Activated CD8-positive, alpha-beta T cell treated with anti-CD3 and anti-CD28 coated beads for 36 hours (primary cell): ENCODE measurements at regions not wholly inside any gene's neighbourhood (a gene's known extent, or its start where the extent isn't known, plus 50 kb on each side); places are given as distances from the start of the nearest gene placed in this dataset.

Experiments used
- ATAC-seq: fragments of 200-7000 bp; cut with Tn5 transposase; one replicate; pipeline ENCODE4 v1.10.0; 2021; ENCODE audit warnings: mild to moderate bottlenecking, moderate library complexity
- CTCF ChIA-PET: fragments of 350-600 bp; sonication (Branson Sonifier 250); formaldehyde crosslinking; loops from one replicate; lab custom pipeline; 2021; ENCODE audit warnings: antibody characterized with exemption; lab: Charles Lee
- POLR2A ChIA-PET: fragments of 350-600 bp; sonication (Branson Sonifier 250); formaldehyde crosslinking; loops from one replicate; lab custom pipeline; 2021; ENCODE audit warnings: antibody characterized with exemption; lab: Charles Lee
- DNase-seq: peaks from one replicate; pipeline ENCODE4 v3.0.0-alpha.2; 2020
- H3K27ac Mint-ChIP-seq: one replicate; pipeline ENCODE4 v1.8.0; 2021; ENCODE audit warnings: mild to moderate bottlenecking, mixed read lengths
- H3K27me3 Mint-ChIP-seq: one replicate; pipeline ENCODE4 v1.8.0; 2021; ENCODE audit warnings: mixed read lengths
- H3K36me3 Mint-ChIP-seq: one replicate; pipeline ENCODE4 v1.8.0; 2021; ENCODE audit warnings: low read depth, mixed read lengths
- H3K4me1 Mint-ChIP-seq: one replicate; pipeline ENCODE4 v1.8.0; 2021; ENCODE audit warnings: low read depth, mixed read lengths
- H3K4me3 Mint-ChIP-seq: one replicate; pipeline ENCODE4 v1.8.0; 2021; ENCODE audit warnings: mild to moderate bottlenecking, moderate library complexity, mixed read lengths
- H3K9me3 Mint-ChIP-seq: one replicate; pipeline ENCODE4 v1.8.0; 2021; ENCODE audit warnings: mixed read lengths
- intact Hi-C: fragments of 100-400 bp; cut with micrococcal nuclease; formaldehyde crosslinking; loops from one replicate; pipeline ENCODE4 v1.10.0; 2022
- TF ChIP-seq, protein P1 (sequence below): fragments of 200-600 bp; IDR thresholded peaks from one replicate; pipeline ENCODE4 v1.8.0; 2022; ENCODE audit warnings: antibody characterized with exemption, mild to moderate bottlenecking

- Mint-ChIP-seq H3K9me3 (peaks cover 5% of the 10 kb centered on the region), H3K4me3 (no peak overlapping the region), H3K36me3 (no peaks in the 10 kb centered on the region), H3K27ac (no peak overlapping the region), H3K27me3 (peaks cover 13% of the 10 kb centered on the region), H3K4me1 (no peaks in the 10 kb centered on the region)
- ATAC-seq (no peak), DNase-seq (no peak)
- CTCF ChIA-PET: no interaction called here
- intact Hi-C loops: no loop called here
- POLR2A ChIA-PET: no interaction called here
- TF ChIP-seq, protein P1, sequence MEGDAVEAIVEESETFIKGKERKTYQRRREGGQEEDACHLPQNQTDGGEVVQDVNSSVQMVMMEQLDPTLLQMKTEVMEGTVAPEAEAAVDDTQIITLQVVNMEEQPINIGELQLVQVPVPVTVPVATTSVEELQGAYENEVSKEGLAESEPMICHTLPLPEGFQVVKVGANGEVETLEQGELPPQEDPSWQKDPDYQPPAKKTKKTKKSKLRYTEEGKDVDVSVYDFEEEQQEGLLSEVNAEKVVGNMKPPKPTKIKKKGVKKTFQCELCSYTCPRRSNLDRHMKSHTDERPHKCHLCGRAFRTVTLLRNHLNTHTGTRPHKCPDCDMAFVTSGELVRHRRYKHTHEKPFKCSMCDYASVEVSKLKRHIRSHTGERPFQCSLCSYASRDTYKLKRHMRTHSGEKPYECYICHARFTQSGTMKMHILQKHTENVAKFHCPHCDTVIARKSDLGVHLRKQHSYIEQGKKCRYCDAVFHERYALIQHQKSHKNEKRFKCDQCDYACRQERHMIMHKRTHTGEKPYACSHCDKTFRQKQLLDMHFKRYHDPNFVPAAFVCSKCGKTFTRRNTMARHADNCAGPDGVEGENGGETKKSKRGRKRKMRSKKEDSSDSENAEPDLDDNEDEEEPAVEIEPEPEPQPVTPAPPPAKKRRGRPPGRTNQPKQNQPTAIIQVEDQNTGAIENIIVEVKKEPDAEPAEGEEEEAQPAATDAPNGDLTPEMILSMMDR: no peak
These were observed 84.2 kb upstream of the ADRA1B start for GRCh38 chr5:159832073-159832472.

- Mint-ChIP-seq H3K27me3 (peaks cover 13% of the 10 kb centered on the region), H3K4me3 (no peak overlapping the region), H3K36me3 (no peaks in the 10 kb centered on the region), H3K4me1 (no peaks in the 10 kb centered on the region), H3K27ac (no peak overlapping the region), H3K9me3 (peaks cover 5% of the 10 kb centered on the region)
- intact Hi-C loops: no loop called here
- CTCF ChIA-PET: interaction anchor here (0.6 kb wide), 1 partner anchor 66 kb away, joined by 3 read pairs; no protein-coding TSS in a partner anchor
- DNase-seq: no peak
- POLR2A ChIA-PET: no interaction called here
- TF ChIP-seq, protein P1: no peak
- no peak for ATAC-seq
These were observed 83.2 kb upstream of the ADRA1B start for GRCh38 chr5:159833088-159833487.

- H3K27me3 Mint-ChIP-seq: peaks cover 13% of the 10 kb centered on the region
- TF ChIP-seq, protein P1: no peak
- H3K4me3 Mint-ChIP-seq: no peak overlapping the region
- ChIA-PET CTCF (no interaction called here), POLR2A (no interaction called here)
- H3K36me3 Mint-ChIP-seq: no peaks in the 10 kb centered on the region
- H3K4me1 Mint-ChIP-seq: no peaks in the 10 kb centered on the region
- ATAC-seq (no peak), DNase-seq (no peak)
- H3K27ac Mint-ChIP-seq: no peak overlapping the region
- H3K9me3 Mint-ChIP-seq: peaks cover 5% of the 10 kb centered on the region
- intact Hi-C loops: no loop called here
These were observed 82.4 kb upstream of the ADRA1B start for GRCh38 chr5:159833846-159834245.

- no peaks in the 10 kb centered on the region for H3K36me3 Mint-ChIP-seq
- ATAC-seq (no peak), DNase-seq (no peak)
- POLR2A ChIA-PET: no interaction called here
- H3K27me3 Mint-ChIP-seq: peaks cover 12% of the 10 kb centered on the region
- H3K4me3 Mint-ChIP-seq: no peak overlapping the region
- CTCF ChIA-PET: no interaction called here
- H3K27ac Mint-ChIP-seq: no peak overlapping the region
- intact Hi-C loops: no loop called here
- TF ChIP-seq, protein P1: no peak
- H3K9me3 Mint-ChIP-seq: peaks cover 5% of the 10 kb centered on the region
- no peaks in the 10 kb centered on the region for H3K4me1 Mint-ChIP-seq
These were observed 80.7 kb upstream of the ADRA1B start for GRCh38 chr5:159835548-159835947.

- TF ChIP-seq, protein P1: no peak
- H3K27me3 Mint-ChIP-seq: peaks cover 11% of the 10 kb centered on the region
- intact Hi-C loops: no loop called here
- no peak for ATAC-seq
- ChIA-PET POLR2A (no interaction called here), CTCF (no interaction called here)
- no peak overlapping the region for H3K4me3 Mint-ChIP-seq
- no peaks in the 10 kb centered on the region for H3K4me1 Mint-ChIP-seq
- H3K36me3 Mint-ChIP-seq: no peaks in the 10 kb centered on the region
- no peak for DNase-seq
- H3K27ac Mint-ChIP-seq: no peak overlapping the region
- peaks cover 5% of the 10 kb centered on the region for H3K9me3 Mint-ChIP-seq
These were observed 79.6 kb upstream of the ADRA1B start for GRCh38 chr5:159836691-159837090.
